Liver (tissue), 8 donors: ENCODE measurements at regions not wholly inside any gene's neighbourhood (a gene's known extent, or its start where the extent isn't known, plus 50 kb on each side); places are given as distances from the start of the nearest gene placed in this dataset.

Experiments
- DNase-seq: peaks from one replicate; pipeline ENCODE4 v3.0.0-alpha.2; 2017; ENCODE audit warnings: low spot score
- H3K27ac ChIP-seq, 2 donors: one replicate each; pipeline ENCODE4 v1.7.0; 2013; ENCODE audit warnings: inconsistent platforms in 2 of 2, low read length in 2 of 2, control low read depth in 1 of 2, low read depth in 1 of 2, mild to moderate bottlenecking in 1 of 2
- H3K27me3 ChIP-seq, 4 donors: one replicate each; pipeline versions ENCODE4 v1.6.1 to v1.7.0; 2013; ENCODE audit warnings: low read length in 3 of 4, inconsistent platforms in 1 of 4, mild to moderate bottlenecking in 1 of 4, moderate library complexity in 1 of 4; ENCODE audit not compliant: control insufficient read depth in 4 of 4, insufficient read depth in 4 of 4
- H3K36me3 ChIP-seq, 4 donors: one replicate each; pipeline versions ENCODE4 v1.6.1 to v1.7.0; 2013; ENCODE audit warnings: low read length in 3 of 4, mild to moderate bottlenecking in 3 of 4, low read depth in 1 of 4, moderate library complexity in 1 of 4; ENCODE audit not compliant: control insufficient read depth in 4 of 4, insufficient read depth in 3 of 4
- H3K4me1 ChIP-seq, 4 donors: one replicate each; pipeline versions ENCODE4 v1.6.1 to v1.7.0; 2013; ENCODE audit warnings: low read length in 3 of 4, mild to moderate bottlenecking in 3 of 4, moderate library complexity in 1 of 4; ENCODE audit not compliant: control insufficient read depth in 4 of 4, insufficient read depth in 4 of 4
- H3K4me3 ChIP-seq, 3 donors: one replicate each; pipeline versions ENCODE4 v1.6.1 to v1.7.0; 2013; ENCODE audit warnings: low read length in 3 of 3, control low read depth in 1 of 3, low read depth in 1 of 3, mild to moderate bottlenecking in 1 of 3
- H3K9ac ChIP-seq, 2 donors: one replicate each; pipeline ENCODE4 v1.7.0; 2013; ENCODE audit warnings: low read length in 2 of 2, mild to moderate bottlenecking in 2 of 2, moderate library complexity in 2 of 2, control low read depth in 1 of 2, low read depth in 1 of 2
- H3K9me3 ChIP-seq, 4 donors: one replicate each; pipeline versions ENCODE4 v1.6.1 to v1.7.0; 2013; ENCODE audit warnings: low read length in 3 of 4; ENCODE audit not compliant: control insufficient read depth in 4 of 4
- EGR1 ChIP-seq, 2 donors: IDR thresholded peaks; 2 replicates each; pipeline ENCODE4 v1.6.1; 2016 to 2018; ENCODE audit warnings: antibody characterized with exemption in 2 of 2, low read depth in 2 of 2
- FOXA1 ChIP-seq: IDR thresholded peaks from 2 replicates; pipeline ENCODE4 v1.6.1; 2016; ENCODE audit warnings: antibody characterized with exemption
- FOXA2 ChIP-seq: IDR thresholded peaks from 2 replicates; pipeline ENCODE4 v1.6.1; 2016; ENCODE audit warnings: antibody characterized with exemption
- GABPA ChIP-seq, 2 donors: IDR thresholded peaks in 1 of 2; conservative IDR thresholded peaks in 1 of 2; 2 replicates each; pipeline ENCODE4 v1.6.1; 2016; ENCODE audit warnings: antibody characterized with exemption in 2 of 2, mild to moderate bottlenecking in 1 of 2, moderate library complexity in 1 of 2
- HNF4G ChIP-seq: IDR thresholded peaks from 2 replicates; pipeline ENCODE4 v1.6.1; 2016; ENCODE audit warnings: antibody characterized with exemption
- JUND ChIP-seq, 2 donors: IDR thresholded peaks; 2 replicates each; pipeline ENCODE4 v1.6.1; 2016; ENCODE audit warnings: antibody characterized with exemption in 2 of 2
- RXRA ChIP-seq, 2 donors: IDR thresholded peaks; 2 replicates each; pipeline ENCODE4 v1.6.1; 2017 to 2018; ENCODE audit warnings: antibody characterized with exemption in 2 of 2, mild to moderate bottlenecking in 1 of 2
- SP1 ChIP-seq: IDR thresholded peaks from 2 replicates; pipeline ENCODE4 v1.6.1; 2018; ENCODE audit warnings: antibody characterized with exemption, mild to moderate bottlenecking
- TAF1 ChIP-seq: conservative IDR thresholded peaks from 2 replicates; pipeline ENCODE4 v1.6.1; 2016; ENCODE audit warnings: antibody characterized with exemption, mild to moderate bottlenecking
- YY1 ChIP-seq: IDR thresholded peaks from 2 replicates; pipeline ENCODE4 v1.6.1; 2016; ENCODE audit warnings: antibody characterized with exemption, mild to moderate bottlenecking
- ZBTB33 ChIP-seq: IDR thresholded peaks from 2 replicates; pipeline ENCODE4 v1.6.1; 2016; ENCODE audit warnings: antibody characterized with exemption
- WGBS: extraction: QIAGEN DNeasy Blood & Tissue Kit; methylation state at CpG from one replicate; pipeline ENCODE4 v1.1.7; 2013; 5-methylcytosine and 5-hydroxymethylcytosine counted together
- TF ChIP-seq, protein P1 (sequence below): IDR thresholded peaks from 2 replicates; pipeline ENCODE4 v1.6.1; 2016; ENCODE audit warnings: antibody characterized with exemption, mild to moderate bottlenecking
- TF ChIP-seq, protein P2 (sequence below): IDR thresholded peaks from 2 replicates; pipeline ENCODE4 v1.6.1; 2016; ENCODE audit warnings: antibody characterized with exemption
- TF ChIP-seq, protein P3 (sequence below): fragments of 150-350 bp; IDR thresholded peaks from 2 replicates; pipeline ENCODE4 v1.5.1; 2017; ENCODE audit warnings: improper control_type of control experiment, low read depth, low read length; ENCODE audit not compliant: missing input control
- TF ChIP-seq, protein P4 (sequence below): IDR thresholded peaks from 2 replicates; pipeline ENCODE4 v1.6.1; 2016; ENCODE audit warnings: antibody characterized with exemption
- donor health status: healthy.
- donor health status: healthy.
- donor health status: healthy.
- donor health status: healthy.
- donor health status: healthy.

DNA sequence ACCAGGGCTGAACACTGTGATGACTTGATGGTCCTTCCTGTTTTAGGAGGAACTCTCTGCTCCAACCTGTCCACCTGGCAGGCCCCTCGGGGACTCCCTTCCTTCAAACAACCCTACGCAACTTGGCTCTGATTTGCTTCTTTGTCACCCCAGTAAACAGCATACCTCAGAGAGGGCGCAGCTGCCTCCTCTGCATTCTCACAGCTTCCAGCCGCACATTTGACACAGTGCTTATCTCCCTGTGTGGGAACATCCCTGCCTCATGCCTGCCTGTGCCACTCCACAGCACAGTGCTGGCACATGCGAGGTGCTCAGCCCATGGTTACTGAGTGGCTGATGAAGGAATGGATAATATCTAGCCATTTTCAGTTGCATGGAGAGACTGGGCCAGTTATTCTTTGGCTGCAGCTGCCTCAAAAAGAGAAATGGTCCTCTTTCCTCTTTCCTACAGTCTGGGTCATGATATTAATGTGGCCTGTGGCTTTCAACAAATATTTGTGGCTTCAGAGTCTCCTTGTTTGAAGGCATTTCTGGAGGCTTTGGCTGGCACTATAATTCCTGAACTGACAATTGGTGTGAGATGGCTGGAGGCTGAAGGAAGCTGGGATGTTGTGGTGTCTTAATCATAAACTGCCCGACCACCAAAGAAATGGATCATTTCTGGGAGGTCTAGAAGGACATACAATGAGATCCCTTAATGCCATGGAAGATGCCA is 77.9 kb downstream of the TENT5C start:
- no peak for DNase-seq
- no peaks in the 10 kb centered on the region for H3K9me3 ChIP-seq
- no peaks in the 10 kb centered on the region for H3K27me3 ChIP-seq
- WGBS: 94% methylated on average over 6 of the region's 6 CpGs
- H3K9ac ChIP-seq: no peak overlapping the region
- H3K36me3 ChIP-seq: no peaks in the 10 kb centered on the region
- H3K4me1 ChIP-seq: no peaks in the 10 kb centered on the region
- no peak overlapping the region for H3K4me3 ChIP-seq
- H3K27ac ChIP-seq: no peak overlapping the region
- TF ChIP-seq GABPA (IDR thresholded peaks at IDR 0.05 in 1 of 2, conservative IDR thresholded peaks at IDR 0.05 in 1 of 2): no peak
- no peak for TF ChIP-seq FOXA2
- no peak for TF ChIP-seq FOXA1

GRCh38 chr1:117685936-117686806 is 80.3 kb downstream of the TENT5C start:
- no peaks in the 10 kb centered on the region for H3K4me1 ChIP-seq
- H3K9me3 ChIP-seq: no peaks in the 10 kb centered on the region
- H3K27me3 ChIP-seq: no peaks in the 10 kb centered on the region
- no peaks in the 10 kb centered on the region for H3K36me3 ChIP-seq
- no peak overlapping the region for H3K4me3 ChIP-seq
- WGBS: 77% methylated on average over 6 of the region's 6 CpGs
- no peak overlapping the region for H3K9ac ChIP-seq
- no peak overlapping the region for H3K27ac ChIP-seq
- TF ChIP-seq EGR1 (IDR thresholded peaks at IDR 0.05; ENCODE audit: low read depth in 2 of 2) (no peak), JUND (IDR thresholded peaks at IDR 0.05) (no peak), ZBTB33 (no peak), RXRA (IDR thresholded peaks at IDR 0.05) (no peak), GABPA (IDR thresholded peaks at IDR 0.05 in 1 of 2, conservative IDR thresholded peaks at IDR 0.05 in 1 of 2) (no peak), YY1 (no peak), FOXA1 (no peak), HNF4G (no peak), TAF1 (no peak), SP1 (no peak)
- TF ChIP-seq, protein P1, sequence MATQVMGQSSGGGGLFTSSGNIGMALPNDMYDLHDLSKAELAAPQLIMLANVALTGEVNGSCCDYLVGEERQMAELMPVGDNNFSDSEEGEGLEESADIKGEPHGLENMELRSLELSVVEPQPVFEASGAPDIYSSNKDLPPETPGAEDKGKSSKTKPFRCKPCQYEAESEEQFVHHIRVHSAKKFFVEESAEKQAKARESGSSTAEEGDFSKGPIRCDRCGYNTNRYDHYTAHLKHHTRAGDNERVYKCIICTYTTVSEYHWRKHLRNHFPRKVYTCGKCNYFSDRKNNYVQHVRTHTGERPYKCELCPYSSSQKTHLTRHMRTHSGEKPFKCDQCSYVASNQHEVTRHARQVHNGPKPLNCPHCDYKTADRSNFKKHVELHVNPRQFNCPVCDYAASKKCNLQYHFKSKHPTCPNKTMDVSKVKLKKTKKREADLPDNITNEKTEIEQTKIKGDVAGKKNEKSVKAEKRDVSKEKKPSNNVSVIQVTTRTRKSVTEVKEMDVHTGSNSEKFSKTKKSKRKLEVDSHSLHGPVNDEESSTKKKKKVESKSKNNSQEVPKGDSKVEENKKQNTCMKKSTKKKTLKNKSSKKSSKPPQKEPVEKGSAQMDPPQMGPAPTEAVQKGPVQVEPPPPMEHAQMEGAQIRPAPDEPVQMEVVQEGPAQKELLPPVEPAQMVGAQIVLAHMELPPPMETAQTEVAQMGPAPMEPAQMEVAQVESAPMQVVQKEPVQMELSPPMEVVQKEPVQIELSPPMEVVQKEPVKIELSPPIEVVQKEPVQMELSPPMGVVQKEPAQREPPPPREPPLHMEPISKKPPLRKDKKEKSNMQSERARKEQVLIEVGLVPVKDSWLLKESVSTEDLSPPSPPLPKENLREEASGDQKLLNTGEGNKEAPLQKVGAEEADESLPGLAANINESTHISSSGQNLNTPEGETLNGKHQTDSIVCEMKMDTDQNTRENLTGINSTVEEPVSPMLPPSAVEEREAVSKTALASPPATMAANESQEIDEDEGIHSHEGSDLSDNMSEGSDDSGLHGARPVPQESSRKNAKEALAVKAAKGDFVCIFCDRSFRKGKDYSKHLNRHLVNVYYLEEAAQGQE: no peak
- TF ChIP-seq, protein P2, sequence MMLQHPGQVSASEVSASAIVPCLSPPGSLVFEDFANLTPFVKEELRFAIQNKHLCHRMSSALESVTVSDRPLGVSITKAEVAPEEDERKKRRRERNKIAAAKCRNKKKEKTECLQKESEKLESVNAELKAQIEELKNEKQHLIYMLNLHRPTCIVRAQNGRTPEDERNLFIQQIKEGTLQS: no peak
- TF ChIP-seq, protein P3, sequence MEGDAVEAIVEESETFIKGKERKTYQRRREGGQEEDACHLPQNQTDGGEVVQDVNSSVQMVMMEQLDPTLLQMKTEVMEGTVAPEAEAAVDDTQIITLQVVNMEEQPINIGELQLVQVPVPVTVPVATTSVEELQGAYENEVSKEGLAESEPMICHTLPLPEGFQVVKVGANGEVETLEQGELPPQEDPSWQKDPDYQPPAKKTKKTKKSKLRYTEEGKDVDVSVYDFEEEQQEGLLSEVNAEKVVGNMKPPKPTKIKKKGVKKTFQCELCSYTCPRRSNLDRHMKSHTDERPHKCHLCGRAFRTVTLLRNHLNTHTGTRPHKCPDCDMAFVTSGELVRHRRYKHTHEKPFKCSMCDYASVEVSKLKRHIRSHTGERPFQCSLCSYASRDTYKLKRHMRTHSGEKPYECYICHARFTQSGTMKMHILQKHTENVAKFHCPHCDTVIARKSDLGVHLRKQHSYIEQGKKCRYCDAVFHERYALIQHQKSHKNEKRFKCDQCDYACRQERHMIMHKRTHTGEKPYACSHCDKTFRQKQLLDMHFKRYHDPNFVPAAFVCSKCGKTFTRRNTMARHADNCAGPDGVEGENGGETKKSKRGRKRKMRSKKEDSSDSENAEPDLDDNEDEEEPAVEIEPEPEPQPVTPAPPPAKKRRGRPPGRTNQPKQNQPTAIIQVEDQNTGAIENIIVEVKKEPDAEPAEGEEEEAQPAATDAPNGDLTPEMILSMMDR: no peak
- TF ChIP-seq, protein P4, sequence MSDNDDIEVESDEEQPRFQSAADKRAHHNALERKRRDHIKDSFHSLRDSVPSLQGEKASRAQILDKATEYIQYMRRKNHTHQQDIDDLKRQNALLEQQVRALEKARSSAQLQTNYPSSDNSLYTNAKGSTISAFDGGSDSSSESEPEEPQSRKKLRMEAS: no peak
- DNase-seq: no peak
